Esophagus squamous epithelium (tissue), 5 donors: ENCODE measurements at regions not wholly inside any gene's neighbourhood (a gene's known extent, or its start where the extent isn't known, plus 50 kb on each side); places are given as distances from the start of the nearest gene placed in this dataset.
"Not testable (repeated sequence)": the region's sequence is repeated elsewhere in the genome, so short reads cannot be mapped to it uniquely, and the experiment has no call there.

Source experiments
- DNase-seq: peaks from one replicate; lab custom pipeline; 2025; lab: John Stamatoyannopoulos, UW
- H3K27ac ChIP-seq, 4 donors: fragments of 200-600 bp; sonication (generic); one replicate each; pipeline ENCODE4 v1.5.1; 2016 to 2019; ENCODE audit warnings: mild to moderate bottlenecking in 1 of 4
- H3K27me3 ChIP-seq, 4 donors: fragments of 200-600 bp; sonication (generic); 1 replicate in 3 of 4; 2 replicates in 1 of 4; pipeline versions ENCODE4 v1.5.1 to v1.6.0; 2017 to 2021; ENCODE audit warnings: antibody characterized with exemption in 1 of 4
- H3K36me3 ChIP-seq, 3 donors: fragments of 200-600 bp; sonication (generic); one replicate each; pipeline ENCODE4 v1.5.1; 2016 to 2019
- H3K4me1 ChIP-seq, 3 donors: fragments of 200-600 bp; sonication (generic); one replicate each; pipeline ENCODE4 v1.5.1; 2017 to 2019
- H3K4me3 ChIP-seq, 4 donors: fragments of 200-600 bp; sonication (generic); 1 replicate in 3 of 4; 2 replicates in 1 of 4; pipeline ENCODE4 v1.5.1; 2016 to 2019; ENCODE audit warnings: mild to moderate bottlenecking in 2 of 4, moderate library complexity in 1 of 4
- H3K9me3 ChIP-seq, 3 donors: fragments of 200-600 bp; sonication (generic); one replicate each; pipeline ENCODE4 v1.5.1; 2016 to 2019
- POLR2A ChIP-seq, 4 donors: fragments of 450-650 bp; IDR thresholded peaks; one replicate each; pipeline ENCODE4 v1.6.1; 2017; ENCODE audit warnings: antibody characterized with exemption in 4 of 4, mild to moderate bottlenecking in 4 of 4, moderate library complexity in 3 of 4
- WGBS, 2 donors: methylation state at CpG; one replicate each; pipeline ENCODE4 v1.1.5; 2018; 5-methylcytosine and 5-hydroxymethylcytosine counted together
- intact Hi-C: fragments of 100-400 bp; cut with DNase I; formaldehyde crosslinking; loops from one replicate; pipeline ENCODE4 v1.15.0; 2022
- TF ChIP-seq, protein P1 (sequence below), 6 experiments: fragments of 450-650 bp in 4 of 6; fragments of 200-600 bp in 2 of 6; sonication (generic) in 2 of 6; IDR thresholded peaks; one replicate each; pipeline ENCODE4 v1.5.1; 2016 to 2019; ENCODE audit warnings: antibody characterized with exemption in 6 of 6, mild to moderate bottlenecking in 4 of 6, moderate library complexity in 4 of 6
- donor health status: DM: yes; HTN: yes; CAD: no.

DNA sequence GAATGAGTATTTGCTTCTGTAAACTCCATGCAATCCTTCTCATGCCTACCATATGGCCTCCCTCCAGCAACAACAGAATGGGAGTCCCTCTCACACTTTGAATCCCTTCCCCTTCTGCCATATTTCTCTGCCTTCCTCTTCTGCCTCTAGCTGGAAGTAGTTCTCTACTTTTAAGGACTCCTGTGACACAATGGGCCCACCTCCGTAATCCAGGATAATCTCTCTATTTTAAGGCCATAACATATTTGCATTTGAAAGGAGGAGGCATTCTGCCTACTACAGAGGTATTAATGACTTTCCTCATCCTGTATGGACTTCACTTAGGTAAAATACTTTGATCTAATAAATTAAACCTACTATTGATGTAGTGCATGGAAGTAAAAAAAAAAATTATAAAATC is 155.4 kb upstream of the ITGA1 start:
- TF ChIP-seq POLR2A (IDR thresholded peaks at IDR 0.05): no peak
- TF ChIP-seq, protein P1, sequence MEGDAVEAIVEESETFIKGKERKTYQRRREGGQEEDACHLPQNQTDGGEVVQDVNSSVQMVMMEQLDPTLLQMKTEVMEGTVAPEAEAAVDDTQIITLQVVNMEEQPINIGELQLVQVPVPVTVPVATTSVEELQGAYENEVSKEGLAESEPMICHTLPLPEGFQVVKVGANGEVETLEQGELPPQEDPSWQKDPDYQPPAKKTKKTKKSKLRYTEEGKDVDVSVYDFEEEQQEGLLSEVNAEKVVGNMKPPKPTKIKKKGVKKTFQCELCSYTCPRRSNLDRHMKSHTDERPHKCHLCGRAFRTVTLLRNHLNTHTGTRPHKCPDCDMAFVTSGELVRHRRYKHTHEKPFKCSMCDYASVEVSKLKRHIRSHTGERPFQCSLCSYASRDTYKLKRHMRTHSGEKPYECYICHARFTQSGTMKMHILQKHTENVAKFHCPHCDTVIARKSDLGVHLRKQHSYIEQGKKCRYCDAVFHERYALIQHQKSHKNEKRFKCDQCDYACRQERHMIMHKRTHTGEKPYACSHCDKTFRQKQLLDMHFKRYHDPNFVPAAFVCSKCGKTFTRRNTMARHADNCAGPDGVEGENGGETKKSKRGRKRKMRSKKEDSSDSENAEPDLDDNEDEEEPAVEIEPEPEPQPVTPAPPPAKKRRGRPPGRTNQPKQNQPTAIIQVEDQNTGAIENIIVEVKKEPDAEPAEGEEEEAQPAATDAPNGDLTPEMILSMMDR (IDR thresholded peaks at IDR 0.05): no peak
- Histone ChIP-seq H3K4me3 (no peak overlapping the region), H3K27me3 (peaks cover 0 to 5% (median 0%) of the 10 kb centered on the region in 4 donors), H3K36me3 (no peaks in the 10 kb centered on the region), H3K9me3 (no peaks in the 10 kb centered on the region), H3K4me1 (no peaks in the 10 kb centered on the region), H3K27ac (no peak overlapping the region)
- intact Hi-C loops: no loop called here
- no peak for DNase-seq
- WGBS, 2 donors: 67 to 84% methylated on average over 1 of the region's 1 CpG

DNA sequence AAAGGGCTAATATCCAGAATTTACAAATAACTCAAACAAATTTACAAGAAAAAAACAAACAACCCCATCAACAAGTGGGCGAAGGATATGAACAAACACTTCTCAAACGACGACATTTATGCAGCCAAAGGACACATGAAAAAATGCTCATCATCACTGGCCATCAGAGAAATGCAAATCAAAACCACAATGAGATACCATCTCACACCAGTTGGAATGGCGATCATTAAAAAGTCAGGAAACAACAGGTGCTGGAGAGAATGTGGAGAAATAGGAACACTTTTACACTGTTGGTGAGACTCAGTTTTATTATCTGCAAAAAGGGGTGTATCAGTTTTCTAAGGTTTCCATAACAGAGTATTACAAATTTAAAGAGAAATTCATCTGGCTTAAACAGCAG is 153.5 kb upstream of the ITGA1 start:
- H3K9me3 ChIP-seq, H3K36me3 ChIP-seq, H3K4me3 ChIP-seq, H3K4me1 ChIP-seq, intact Hi-C loops, H3K27ac ChIP-seq, DNase-seq, H3K27me3 ChIP-seq: not testable (repeated sequence)
- 82 to 85% methylated on average over 4 of the region's 4 CpGs for WGBS, 2 donors

DNA sequence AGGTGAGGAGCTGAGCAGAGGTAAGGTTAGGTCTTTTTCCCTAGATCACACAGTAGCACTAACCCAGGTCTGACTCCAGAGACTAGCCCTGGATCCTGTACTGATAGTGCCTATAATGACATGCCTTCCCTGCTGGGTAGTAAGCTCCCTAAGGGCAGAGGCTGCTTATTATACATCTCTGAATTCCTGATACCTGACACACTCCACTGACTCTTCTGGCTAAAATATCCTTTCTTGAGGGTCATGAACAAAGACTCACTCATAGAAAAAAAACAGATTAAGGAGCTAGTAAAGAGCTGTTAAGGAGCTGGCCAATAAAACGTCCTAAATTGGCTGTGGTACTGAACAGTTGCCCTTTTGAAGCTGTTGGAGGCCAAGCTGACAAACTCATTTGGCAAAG is 149.0 kb upstream of the ITGA1 start:
- 0 to 19% methylated on average over 1 of the region's 1 CpG for WGBS, 2 donors
- H3K4me3 ChIP-seq: no peak overlapping the region
- intact Hi-C loops: no loop called here
- H3K27ac ChIP-seq: no peak overlapping the region
- H3K4me1 ChIP-seq: no peaks in the 10 kb centered on the region
- H3K9me3 ChIP-seq: no peaks in the 10 kb centered on the region
- no peak for DNase-seq
- TF ChIP-seq, protein P1 (IDR thresholded peaks at IDR 0.05): no peak
- no peak for TF ChIP-seq POLR2A (IDR thresholded peaks at IDR 0.05)
- H3K27me3 ChIP-seq: no peaks in the 10 kb centered on the region
- H3K36me3 ChIP-seq: no peaks in the 10 kb centered on the region

DNA sequence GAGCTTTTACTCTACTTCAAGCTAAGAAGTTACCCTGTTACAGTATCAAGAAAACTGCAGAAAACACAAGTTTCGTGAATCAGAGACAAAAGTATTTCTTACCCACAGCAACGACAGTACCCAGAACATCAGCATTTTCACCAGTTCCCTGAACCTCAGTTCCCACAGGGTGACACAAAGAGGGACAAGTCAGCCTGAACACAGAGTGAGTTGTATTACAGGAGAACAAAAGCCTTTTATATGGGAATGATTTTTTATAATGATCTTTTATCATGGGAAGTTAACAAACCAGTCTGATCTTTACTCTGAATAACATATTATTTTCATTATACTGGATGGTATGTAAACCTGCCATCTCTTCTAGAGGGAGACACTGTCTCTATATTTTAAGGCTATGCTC is 139.0 kb upstream of the ITGA1 start:
- peaks cover 0 to 8% (median 0%) of the 10 kb centered on the region in 4 donors for H3K27me3 ChIP-seq
- DNase-seq: no peak
- TF ChIP-seq, protein P1 (IDR thresholded peaks at IDR 0.05): no peak
- TF ChIP-seq POLR2A (IDR thresholded peaks at IDR 0.05): no peak
- no peaks in the 10 kb centered on the region for H3K36me3 ChIP-seq
- H3K9me3 ChIP-seq: no peaks in the 10 kb centered on the region
- 69 to 87% methylated on average over 2 of the region's 2 CpGs for WGBS, 2 donors
- H3K27ac ChIP-seq: no peak overlapping the region
- H3K4me1 ChIP-seq: no peaks in the 10 kb centered on the region
- no peak overlapping the region for H3K4me3 ChIP-seq
- intact Hi-C loops: no loop called here

DNA sequence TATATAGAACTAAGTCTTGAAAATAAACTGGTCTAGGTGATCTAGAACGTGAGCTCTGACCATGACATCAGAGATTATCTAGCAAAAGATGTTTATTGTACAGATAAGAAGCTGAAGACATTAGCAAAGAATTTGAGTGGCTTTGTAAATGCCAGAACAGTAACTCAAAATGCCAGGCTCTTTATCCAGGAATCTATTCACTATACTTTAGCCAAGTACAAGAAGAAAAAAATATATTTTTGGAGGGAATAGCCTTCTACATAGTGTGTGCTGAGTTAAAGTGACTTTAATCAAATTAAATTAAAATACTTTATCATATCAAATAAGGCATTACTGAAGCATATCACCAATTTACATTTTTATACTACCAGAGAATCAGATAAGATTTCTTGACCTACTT is 132.6 kb upstream of the ITGA1 start:
- TF ChIP-seq, protein P1 (IDR thresholded peaks at IDR 0.05): no peak
- no peak for TF ChIP-seq POLR2A (IDR thresholded peaks at IDR 0.05)
- no peaks in the 10 kb centered on the region for H3K9me3 ChIP-seq
- no peak overlapping the region for H3K27ac ChIP-seq
- intact Hi-C loops: loop anchor here (10.0 kb wide), 1 partner anchor 1690 kb away; no protein-coding TSS in a partner anchor
- no peak overlapping the region for H3K4me3 ChIP-seq
- H3K36me3 ChIP-seq: no peaks in the 10 kb centered on the region
- H3K27me3 ChIP-seq: peaks cover 0 to 21% (median 0%) of the 10 kb centered on the region in 4 donors
- no peaks in the 10 kb centered on the region for H3K4me1 ChIP-seq
- 54 to 65% methylated on average over 1 of the region's 1 CpG for WGBS, 2 donors
- DNase-seq: no peak
